Heart right ventricle (tissue), 16 donors: ENCODE measurements at regions not wholly inside any gene's neighbourhood (a gene's known extent, or its start where the extent isn't known, plus 50 kb on each side); places are given as distances from the start of the nearest gene placed in this dataset.

Experiments used
- ATAC-seq, 8 donors: fragments of 200-7000 bp; cut with Tn5 transposase; one replicate each; pipeline ENCODE4 v1.9.1; 2020; ENCODE audit warnings: mild to moderate bottlenecking in 8 of 8, moderate library complexity in 8 of 8, moderate number of reproducible peaks in 1 of 8
- DNase-seq, 2 donors: peaks; one replicate each; pipeline ENCODE4 v3.0.0-alpha.2; 2020
- H3K27ac ChIP-seq, 10 donors: fragments of 200-600 bp; sonication (generic) in 2 of 10; one replicate each; pipeline versions ENCODE4 v1.5.0 to v1.8.0; 2020 to 2022; ENCODE audit warnings: mild to moderate bottlenecking in 3 of 10
- H3K27me3 ChIP-seq, 7 donors: fragments of 200-600 bp; one replicate each; pipeline ENCODE4 v1.8.0; 2021 to 2022; ENCODE audit warnings: mild to moderate bottlenecking in 2 of 7
- H3K36me3 ChIP-seq, 9 donors: fragments of 200-600 bp; sonication (generic) in 1 of 9; one replicate each; pipeline versions ENCODE4 v1.5.0 to v1.8.0; 2020 to 2022; ENCODE audit warnings: mild to moderate bottlenecking in 2 of 9
- H3K4me1 ChIP-seq, 9 donors: fragments of 200-600 bp; sonication (generic) in 1 of 9; one replicate each; pipeline versions ENCODE4 v1.5.0 to v1.8.0; 2020 to 2022; ENCODE audit warnings: mild to moderate bottlenecking in 4 of 9
- H3K4me3 ChIP-seq, 10 donors: fragments of 200-600 bp; sonication (generic) in 2 of 10; one replicate each; pipeline versions ENCODE4 v1.5.0 to v1.8.0; 2020 to 2022; ENCODE audit warnings: mild to moderate bottlenecking in 7 of 10, moderate library complexity in 2 of 10
- H3K9me3 ChIP-seq, 11 donors: fragments of 200-600 bp in 10 of 11; sonication (generic) in 2 of 11; one replicate each; pipeline versions ENCODE4 v1.5.0 to v1.8.0; 2013 to 2022; ENCODE audit warnings: mild to moderate bottlenecking in 2 of 11, control low read depth in 1 of 11, moderate library complexity in 1 of 11
- CTCF ChIP-seq, 9 donors: fragments of 200-600 bp; sonication (generic) in 2 of 9; IDR thresholded peaks; one replicate each; pipeline versions ENCODE4 v1.5.0 to v1.8.0; 2021 to 2022; ENCODE audit warnings: antibody characterized with exemption in 9 of 9, mild to moderate bottlenecking in 5 of 9, moderate library complexity in 1 of 9
- WGBS, 2 donors: extraction: QIAGEN DNeasy Blood & Tissue Kit; methylation state at CpG; one replicate each; pipeline ENCODE4 v1.1.7; 2013; ENCODE audit warnings: inconsistent platforms in 1 of 2; 5-methylcytosine and 5-hydroxymethylcytosine counted together
- intact Hi-C, 10 donors: fragments of 100-400 bp; cut with DNase I; formaldehyde crosslinking; loops; one replicate each; pipeline versions ENCODE4 v1.11.1 to v1.14.2; 2022
- donor health status: Arrhythmogenic right ventricular cardiomyopathy.
- donor health status: ischemic (EF 13 %, LVEDD 7.1; RV severe dilation, severe dysfunction).
- donor health status: healthy with polysubstance abuse.
- donor health status: DM: no; HTN: yes; CAD: no.
- donor health status: DM: no; HTN: no; CAD: no.
- donor health status: ischemic (EF 25% LVEDD 6.9; RV normal size, moderate dysfunction).
- donor health status: ischemic (EF 25% LVEDD 5.7; RV mildly dilated, moderate dysfunction).
- donor health status: healthy.
- donor health status: DM: yes; HTN: yes; CAD: no.
- donor health status: Ischemic cardiomyopathy.
- donor health status: ischemic (EF 35%, LVEDD 5.7; RV mildly dilated, moderate dysfunction).
- donor health status: nonischemic (EF 11% LVEDD 7.7; RV severe dilation, severe dysfunction).
- donor health status: DM: yes; HTN: yes; CAD: no.
- donor health status: PGD.
- donor health status: ischemic (EF 29% LVEDD 5.4; RV normal size, mild dysfunction).
- donor health status: nonischemic (EF 23%, LVEDD 6.1; RV moderate dilation, normal function).

GRCh38 chr1:193841857-193842256 is 655.4 kb upstream of the B3GALT2 start:
- Histone ChIP-seq H3K4me1 (no peaks in the 10 kb centered on the region), H3K36me3 (peaks cover 0 to 3% (median 0%) of the 10 kb centered on the region in 9 donors), H3K27me3 (no peaks in the 10 kb centered on the region), H3K9me3 (peaks cover 0 to 5% (median 0%) of the 10 kb centered on the region in 11 donors), H3K27ac (no peak overlapping the region), H3K4me3 (no peak overlapping the region)
- WGBS, 2 donors, result 43 to 65% methylated on average over 2 of the region's 2 CpGs
- ATAC-seq, result no peak
- no peak for TF ChIP-seq CTCF (IDR thresholded peaks at IDR 0.05)
- no peak for DNase-seq
- intact Hi-C loops, result no loop called here

GRCh38 chr1:193831465-193831864 is 645.1 kb upstream of the B3GALT2 start:
- H3K4me3 ChIP-seq, result no peak overlapping the region
- ATAC-seq (no peak), DNase-seq (no peak)
- H3K9me3 ChIP-seq, result peaks cover 0 to 46% (median 27%) of the 10 kb centered on the region in 11 donors
- WGBS, 2 donors, result 47 to 88% methylated on average over 1 of the region's 1 CpG
- H3K36me3 ChIP-seq, result no peaks in the 10 kb centered on the region
- no peak overlapping the region for H3K27ac ChIP-seq
- no peaks in the 10 kb centered on the region for H3K27me3 ChIP-seq
- no peaks in the 10 kb centered on the region for H3K4me1 ChIP-seq
- no peak for TF ChIP-seq CTCF (IDR thresholded peaks at IDR 0.05)
- intact Hi-C loops, result no loop called here

- Histone ChIP-seq H3K27ac (no peak overlapping the region), H3K27me3 (no peaks in the 10 kb centered on the region), H3K4me3 (no peak overlapping the region), H3K36me3 (no peaks in the 10 kb centered on the region), H3K9me3 (peaks cover 0 to 46% (median 27%) of the 10 kb centered on the region in 11 donors), H3K4me1 (no peaks in the 10 kb centered on the region)
- WGBS, 2 donors, result 91 to 96% methylated on average over 1 of the region's 1 CpG
- ATAC-seq (no peak), DNase-seq (no peak)
- intact Hi-C loops, result no loop called here
- TF ChIP-seq CTCF (IDR thresholded peaks at IDR 0.05), result no peak
Measured at GRCh38 chr1:193827516-193827915, 641.1 kb upstream of the B3GALT2 start.

- Histone ChIP-seq H3K9me3 (peaks cover 0 to 18% (median 0%) of the 10 kb centered on the region in 11 donors), H3K4me1 (no peaks in the 10 kb centered on the region), H3K27me3 (no peaks in the 10 kb centered on the region), H3K36me3 (no peaks in the 10 kb centered on the region), H3K27ac (no peak overlapping the region), H3K4me3 (no peak overlapping the region)
- intact Hi-C loops, result no loop called here
- ATAC-seq (no peak), DNase-seq (no peak)
- no peak for TF ChIP-seq CTCF (IDR thresholded peaks at IDR 0.05)
Measured at GRCh38 chr1:193819376-193819775, 633.0 kb upstream of the B3GALT2 start.

- Histone ChIP-seq H3K36me3 (no peaks in the 10 kb centered on the region), H3K27me3 (no peaks in the 10 kb centered on the region), H3K4me1 (no peaks in the 10 kb centered on the region), H3K27ac (no peak overlapping the region), H3K9me3 (no peaks in the 10 kb centered on the region), H3K4me3 (no peak overlapping the region)
- intact Hi-C loops, result no loop called here
- no peak for ATAC-seq
- TF ChIP-seq CTCF (IDR thresholded peaks at IDR 0.05), result no peak
- no peak for DNase-seq
- 67% methylated on average over 2 of the region's 2 CpGs for WGBS, 2 donors
Measured at GRCh38 chr1:193807208-193807607, 620.8 kb upstream of the B3GALT2 start.
